ENCODE measurements at regions not wholly inside any gene's neighbourhood (a gene's known extent, or its start where the extent isn't known, plus 50 kb on each side); places are given as distances from the start of the nearest gene placed in this dataset.

- ChIA-PET CTCF (no interaction called here), RAD21 (ENCODE audit: low non-redundant PET in 1 of 2, low total read pairs in 2 of 2, uncharacterized antibody in 2 of 2, unreplicated experiment in 2 of 2) (no interaction called here), POLR2A (no interaction called here)
- Histone ChIP-seq H3K27ac (ENCODE audit: low read depth, low read length) (no peak overlapping the region), H3K4me3 (replicated peaks in 1 of 2; ENCODE audit: low read depth in 1 of 2, low read length in 2 of 2) (no peak overlapping the region), H2AFZ (ENCODE audit: low read depth, low read length, poor library complexity, severe bottlenecking) (no peak overlapping the region), H3K79me2 (ENCODE audit: insufficient read depth, low read length) (no peaks in the 10 kb centered on the region), H3K27me3 (ENCODE audit: insufficient read depth, low read length) (no peaks in the 10 kb centered on the region), H3K9me2 (ENCODE audit: insufficient read depth) (no peaks in the 10 kb centered on the region), H3K9ac (ENCODE audit: low read length) (no peak overlapping the region), H3K4me1 (ENCODE audit: control insufficient read depth in 1 of 2, insufficient read depth in 2 of 2, low read length in 2 of 2) (no peaks in the 10 kb centered on the region), H3K4me2 (ENCODE audit: low read length) (no peak overlapping the region), H3K36me3 (ENCODE audit: control insufficient read depth in 1 of 2, insufficient read depth in 2 of 2, low read length in 2 of 2) (no peaks in the 10 kb centered on the region), H3K9me3 (ENCODE audit: control insufficient read depth in 1 of 2, insufficient read depth in 1 of 2, low read depth in 1 of 2, low read length in 2 of 2) (peaks cover 9 to 26% of the 10 kb centered on the region in 2 experiments; a peak in 2 of 4 replicates), H4K20me1 (ENCODE audit: insufficient read depth) (no peaks in the 10 kb centered on the region)
- ATAC-seq (no peak), DNase-seq (ENCODE audit: low read depth, low spot score) (no peak)
- BruUV-seq (replicated peaks) = no TSS peak
- TF ChIP-seq MAX (IDR thresholded peaks at IDR 0.05) (no peak), TCF7L2 (IDR thresholded peaks at IDR 0.05; ENCODE audit: borderline replicate concordance, extremely low read depth, insufficient read depth, insufficient read length) (no peak), ELF1 (IDR thresholded peaks at IDR 0.05; ENCODE audit: borderline replicate concordance, low read depth) (no peak), YY1 (IDR thresholded peaks at IDR 0.05; ENCODE audit: extremely low read depth, insufficient replicate concordance, low read depth, low read length) (no peak), ZFX (IDR thresholded peaks at IDR 0.05) (no peak), REST (IDR thresholded peaks at IDR 0.05; ENCODE audit: low read depth) (no peak), SIN3A (IDR thresholded peaks at IDR 0.05; ENCODE audit: low read depth) (no peak), POLR2AphosphoS5 (IDR thresholded peaks at IDR 0.05; ENCODE audit: low read depth, low read length) (no peak), POLR2A (IDR thresholded peaks at IDR 0.05; ENCODE audit: borderline replicate concordance, extremely low read depth, insufficient read depth, insufficient read length) (no peak), EZH2phosphoT487 (IDR thresholded peaks at IDR 0.05; ENCODE audit: borderline replicate concordance) (no peak), ZNF274 (IDR thresholded peaks at IDR 0.05; ENCODE audit: low read depth, low read length) (no peak), CTCF (IDR thresholded peaks at IDR 0.05 in 2 of 3, conservative IDR thresholded peaks at IDR 0.05 in 1 of 3; ENCODE audit: borderline replicate concordance in 1 of 3, insufficient read depth in 1 of 3, low read depth in 2 of 3, low read length in 2 of 3) (no peak), EZH2 (IDR thresholded peaks at IDR 0.05) (no peak), SRF (IDR thresholded peaks at IDR 0.05; ENCODE audit: low read depth) (no peak), CBX3 (IDR thresholded peaks at IDR 0.05; ENCODE audit: low read depth) (no peak), ZBTB33 (IDR thresholded peaks at IDR 0.05; ENCODE audit: extremely low read depth, insufficient replicate concordance, low read length) (no peak)
- intact Hi-C loops (cut with micrococcal nuclease) = no loop called here
Measured at GRCh38 chr21:22885614-22886013, 1887.4 kb downstream of the NCAM2 start.

All from HCT116 (cell line).